ENCODE measurements at regions not wholly inside any gene's neighbourhood (a gene's known extent, or its start where the extent isn't known, plus 50 kb on each side); places are given as distances from the start of the nearest gene placed in this dataset.

GRCh38 chr14:105908006-105908405, 381.6 kb downstream of the TMEM121 start:
- TF ChIP-seq, protein P1, sequence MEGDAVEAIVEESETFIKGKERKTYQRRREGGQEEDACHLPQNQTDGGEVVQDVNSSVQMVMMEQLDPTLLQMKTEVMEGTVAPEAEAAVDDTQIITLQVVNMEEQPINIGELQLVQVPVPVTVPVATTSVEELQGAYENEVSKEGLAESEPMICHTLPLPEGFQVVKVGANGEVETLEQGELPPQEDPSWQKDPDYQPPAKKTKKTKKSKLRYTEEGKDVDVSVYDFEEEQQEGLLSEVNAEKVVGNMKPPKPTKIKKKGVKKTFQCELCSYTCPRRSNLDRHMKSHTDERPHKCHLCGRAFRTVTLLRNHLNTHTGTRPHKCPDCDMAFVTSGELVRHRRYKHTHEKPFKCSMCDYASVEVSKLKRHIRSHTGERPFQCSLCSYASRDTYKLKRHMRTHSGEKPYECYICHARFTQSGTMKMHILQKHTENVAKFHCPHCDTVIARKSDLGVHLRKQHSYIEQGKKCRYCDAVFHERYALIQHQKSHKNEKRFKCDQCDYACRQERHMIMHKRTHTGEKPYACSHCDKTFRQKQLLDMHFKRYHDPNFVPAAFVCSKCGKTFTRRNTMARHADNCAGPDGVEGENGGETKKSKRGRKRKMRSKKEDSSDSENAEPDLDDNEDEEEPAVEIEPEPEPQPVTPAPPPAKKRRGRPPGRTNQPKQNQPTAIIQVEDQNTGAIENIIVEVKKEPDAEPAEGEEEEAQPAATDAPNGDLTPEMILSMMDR (IDR thresholded peaks at IDR 0.05), result no peak
- no peak for TF ChIP-seq EZH2 (IDR thresholded peaks at IDR 0.05; ENCODE audit: borderline replicate concordance, insufficient read depth, low read depth, low read length, poor library complexity, severe bottlenecking)
